HEK293 (cell line): ENCODE measurements at regions not wholly inside any gene's neighbourhood (a gene's known extent, or its start where the extent isn't known, plus 50 kb on each side); places are given as distances from the start of the nearest gene placed in this dataset.

ENCODE experiments used
- CTCF ChIP-seq: fragments of 450-650 bp; formaldehyde crosslinking; IDR thresholded peaks from 2 replicates; pipeline ENCODE4 v1.5.1; 2016; ENCODE audit warnings: missing biosample characterization, missing genetic modification characterization
- PRDM1 ChIP-seq: fragments of 450-650 bp; formaldehyde crosslinking; IDR thresholded peaks from 2 replicates; pipeline ENCODE4; 2016; ENCODE audit warnings: missing biosample characterization, missing genetic modification characterization
- TCF7L2 ChIP-seq: IDR thresholded peaks from 2 replicates; pipeline ENCODE4 v1.6.1; 2011; ENCODE audit warnings: low read depth, mild to moderate bottlenecking, inconsistent platforms, low read length, moderate library complexity, borderline replicate concordance
- YY1 ChIP-seq: fragments of 450-650 bp; formaldehyde crosslinking; IDR thresholded peaks from 2 replicates; pipeline ENCODE4 v1.5.1; 2018; ENCODE audit warnings: missing biosample characterization, missing genetic modification characterization
- ZBTB44 ChIP-seq: fragments of 450-650 bp; IDR thresholded peaks from 2 replicates; pipeline ENCODE4 v1.5.1; 2018; ENCODE audit warnings: missing biosample characterization, mild to moderate bottlenecking, missing genetic modification characterization
- ZBTB8A ChIP-seq: fragments of 450-650 bp; formaldehyde crosslinking; IDR thresholded peaks from 2 replicates; pipeline ENCODE4 v1.5.1; 2016; ENCODE audit warnings: missing biosample characterization, missing genetic modification characterization
- ZIC2 ChIP-seq: fragments of 450-650 bp; formaldehyde crosslinking; IDR thresholded peaks from 2 replicates; pipeline ENCODE4 v1.5.1; 2016; ENCODE audit warnings: missing biosample characterization, missing genetic modification characterization
- ZNF184 ChIP-seq: fragments of 450-650 bp; IDR thresholded peaks from 2 replicates; pipeline ENCODE4 v1.5.1; 2018; ENCODE audit warnings: missing biosample characterization, mild to moderate bottlenecking, missing genetic modification characterization
- ZNF529 ChIP-seq: fragments of 450-650 bp; formaldehyde crosslinking; IDR thresholded peaks from 2 replicates; pipeline ENCODE4 v1.5.1; 2017; ENCODE audit warnings: missing genetic modification characterization, missing biosample characterization; ENCODE audit not compliant: insufficient replicate concordance
- ZNF624 ChIP-seq: fragments of 450-650 bp; formaldehyde crosslinking; IDR thresholded peaks from 2 replicates; pipeline ENCODE4 v1.5.1; 2017; ENCODE audit warnings: missing biosample characterization, missing genetic modification characterization
- ZNF626 ChIP-seq: fragments of 450-650 bp; sonication (Bioruptor Pico); formaldehyde crosslinking; IDR thresholded peaks from 2 replicates; pipeline ENCODE4 v1.5.1; 2018; ENCODE audit warnings: missing biosample characterization, missing genetic modification characterization, inconsistent platforms
- ZNF629 ChIP-seq: fragments of 450-650 bp; formaldehyde crosslinking; IDR thresholded peaks from 2 replicates; pipeline ENCODE4 v1.5.1; 2017; ENCODE audit warnings: missing biosample characterization, missing genetic modification characterization
- ZNF791 ChIP-seq: fragments of 450-650 bp; formaldehyde crosslinking; IDR thresholded peaks from 2 replicates; pipeline ENCODE4 v1.5.1; 2016; ENCODE audit warnings: missing biosample characterization, missing genetic modification characterization
- ZSCAN18 ChIP-seq: fragments of 450-650 bp; formaldehyde crosslinking; IDR thresholded peaks from 2 replicates; pipeline ENCODE4 v1.5.1; 2016; ENCODE audit warnings: missing biosample characterization, missing genetic modification characterization

- TF ChIP-seq CTCF = no peak
- TF ChIP-seq ZNF184 = no peak
- TF ChIP-seq ZNF624 (tag by site-specific recombination) = no peak
- TF ChIP-seq ZNF529 (tag by site-specific recombination) = no peak
- no peak for TF ChIP-seq ZSCAN18
- no peak for TF ChIP-seq ZNF626 (tag by site-specific recombination)
- no peak for TF ChIP-seq PRDM1
- TF ChIP-seq ZBTB8A (tag by site-specific recombination) = no peak
- no peak for TF ChIP-seq TCF7L2
- no peak for TF ChIP-seq ZNF791
- TF ChIP-seq ZNF629 (tag by site-specific recombination) = no peak
- no peak for TF ChIP-seq ZBTB44 (tag by site-specific recombination)
- no peak for TF ChIP-seq YY1
- TF ChIP-seq ZIC2 (tag by site-specific recombination) = no peak
These were observed 259.7 kb downstream of the RPRM start for GRCh38 chr2:153218851-153219250.
